Spleen (tissue), 7 donors: ENCODE measurements at regions not wholly inside any gene's neighbourhood (a gene's known extent, or its start where the extent isn't known, plus 50 kb on each side); places are given as distances from the start of the nearest gene placed in this dataset.

ENCODE experiments used
- CTCF ChIP-seq, 11 experiments: fragments of 200-600 bp in 7 of 11; fragments of 450-650 bp in 4 of 11; sonication (generic) in 4 of 11; IDR thresholded peaks in 8 of 11; conservative IDR thresholded peaks in 3 of 11; 1 replicate in 7 of 11; 2 replicates in 4 of 11; pipeline versions ENCODE4 v1.4.0 to v1.8.0; 2016 to 2021; ENCODE audit warnings: antibody characterized with exemption in 11 of 11, inconsistent platforms in 4 of 11, mild to moderate bottlenecking in 1 of 11
- POLR2A ChIP-seq, 3 donors: fragments of 450-650 bp; IDR thresholded peaks; one replicate each; pipeline ENCODE4 v1.5.1; 2017; ENCODE audit warnings: antibody characterized with exemption in 3 of 3, mild to moderate bottlenecking in 1 of 3
- donor health status: DM: no; HTN: no; CAD: no; lungs with moderate emphysema.
- donor health status: DM: no; HTN: no; CAD: no.
- donor health status: DM: no; HTN: no; CAD: no.

- TF ChIP-seq POLR2A (IDR thresholded peaks at IDR 0.05) (no peak), CTCF (IDR thresholded peaks at IDR 0.05 in 8 of 11, conservative IDR thresholded peaks at IDR 0.05 in 3 of 11) (no peak)
These were observed 192.1 kb downstream of the VRK1 start for GRCh38 chr14:96989306-96989705.
